K562 (cell line): ENCODE measurements at regions not wholly inside any gene's neighbourhood (a gene's known extent, or its start where the extent isn't known, plus 50 kb on each side); places are given as distances from the start of the nearest gene placed in this dataset.

Source experiments
- CXXC5 ChIP-seq: fragments of 250-450 bp; sonication (Bioruptor Pico); IDR thresholded peaks from 2 replicates; pipeline ENCODE4 v1.8.0; 2022; ENCODE audit warnings: inconsistent platforms, mild to moderate bottlenecking, moderate library complexity
- HDAC2 ChIP-seq: fragments of 450-650 bp; IDR thresholded peaks from 2 replicates; pipeline ENCODE4 v1.6.1; 2016; ENCODE audit warnings: mild to moderate bottlenecking
- HMGXB4 ChIP-seq: sonication (generic); formaldehyde crosslinking; IDR thresholded peaks from 2 replicates; pipeline ENCODE4 v1.8.1; 2023; ENCODE audit warnings: mild to moderate bottlenecking, missing genetic modification reagents
- HNRNPK ChIP-seq: fragments of 200-400 bp; formaldehyde crosslinking; IDR thresholded peaks from one replicate; pipeline ENCODE4 v1.6.1; 2018; ENCODE audit warnings: mild to moderate bottlenecking, low read depth, low read length; ENCODE audit not compliant: poor library complexity, severe bottlenecking
- RBM22 ChIP-seq: fragments of 200-400 bp; formaldehyde crosslinking; IDR thresholded peaks from 2 replicates; pipeline ENCODE4 v1.6.1; 2018; ENCODE audit warnings: low read length, low read depth; ENCODE audit not compliant: poor library complexity, severe bottlenecking
- TRIM28 ChIP-seq: fragments of 450-650 bp; IDR thresholded peaks from 2 replicates; pipeline ENCODE4 v1.6.1; 2017
- ZNF253 ChIP-seq: fragments of 250-450 bp; sonication (Bioruptor Pico); conservative IDR thresholded peaks from 2 replicates; pipeline ENCODE4 v1.6.1; 2021; ENCODE audit warnings: mild to moderate bottlenecking
- ZNF785 ChIP-seq: fragments of 250-450 bp; sonication (Bioruptor Pico); IDR thresholded peaks from 2 replicates; pipeline ENCODE4 v1.4.0; 2020; ENCODE audit warnings: mild to moderate bottlenecking
- TF ChIP-seq, protein P1 (sequence below): fragments of 250-450 bp; sonication (Bioruptor Pico); IDR thresholded peaks from 2 replicates; pipeline ENCODE4 v1.6.1; 2021; ENCODE audit warnings: mild to moderate bottlenecking

DNA sequence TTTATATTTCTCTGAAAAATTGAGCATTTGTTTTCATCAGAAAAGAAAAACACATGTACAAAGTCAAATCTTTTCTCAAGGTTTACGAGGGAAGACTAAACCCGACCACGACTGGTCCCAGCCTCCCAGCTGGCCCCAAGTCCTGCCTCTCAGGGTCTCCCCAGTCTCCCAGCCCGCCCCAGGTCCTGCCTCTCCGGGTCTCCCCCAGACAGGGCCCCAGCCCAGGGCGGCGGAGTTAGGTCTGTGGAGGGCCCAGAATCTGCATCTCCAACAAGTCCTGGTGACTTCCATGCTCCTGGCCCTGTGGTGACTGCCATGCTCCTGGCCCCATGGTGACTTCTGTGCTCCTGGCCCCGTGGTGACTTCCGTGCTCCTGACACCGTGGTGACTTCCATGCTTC is 359.9 kb downstream of the IRX2 start:
- TF ChIP-seq HNRNPK = no peak
- no peak for TF ChIP-seq CXXC5 (CRISPR knock-in tag)
- no peak for TF ChIP-seq HDAC2
- no peak for TF ChIP-seq RBM22
- TF ChIP-seq, protein P1, sequence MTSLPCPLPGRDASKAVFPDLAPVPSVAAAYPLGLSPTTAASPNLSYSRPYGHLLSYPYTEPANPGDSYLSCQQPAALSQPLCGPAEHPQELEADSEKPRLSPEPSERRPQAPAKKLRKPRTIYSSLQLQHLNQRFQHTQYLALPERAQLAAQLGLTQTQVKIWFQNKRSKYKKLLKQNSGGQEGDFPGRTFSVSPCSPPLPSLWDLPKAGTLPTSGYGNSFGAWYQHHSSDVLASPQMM = no peak
- TF ChIP-seq HMGXB4 (CRISPR knock-in tag) = no peak
- TF ChIP-seq ZNF785 (CRISPR knock-in tag) = no peak
- TF ChIP-seq TRIM28 = no peak
- no peak for TF ChIP-seq ZNF253 (CRISPR knock-in tag)
